CD4-positive, alpha-beta T cell (primary cell): ENCODE measurements at regions not wholly inside any gene's neighbourhood (a gene's known extent, or its start where the extent isn't known, plus 50 kb on each side); places are given as distances from the start of the nearest gene placed in this dataset.

Experiments
- ATAC-seq: fragments of 200-7000 bp; cut with Tn5 transposase; one replicate; pipeline ENCODE4 v1.10.0; 2022; ENCODE audit warnings: mild to moderate bottlenecking; ENCODE audit not compliant: poor library complexity
- CTCF ChIA-PET: fragments of 350-600 bp; sonication (Branson Sonifier 250); formaldehyde crosslinking; loops from one replicate; lab custom pipeline; 2021; ENCODE audit warnings: antibody characterized with exemption, inconsistent platforms; lab: Charles Lee
- POLR2A ChIA-PET: fragments of 350-600 bp; sonication (Branson Sonifier 250); formaldehyde crosslinking; loops from one replicate; lab custom pipeline; 2021; ENCODE audit warnings: antibody characterized with exemption, inconsistent platforms; lab: Charles Lee
- DNase-seq, 14 experiments: peaks; one replicate each; pipeline ENCODE4 v3.0.0-alpha.2; 2013 to 2020; ENCODE audit warnings: mixed read lengths in 2 of 14
- H3K27ac ChIP-seq, 2 donors: one replicate each; pipeline versions ENCODE4 v1.5.1 to v1.7.0; 2013; ENCODE audit warnings: low read length in 2 of 2, low read depth in 1 of 2, mild to moderate bottlenecking in 1 of 2
- H3K27me3 ChIP-seq, 2 experiments: 1 replicate in 1 of 2; 2 replicates in 1 of 2; pipeline versions ENCODE4 v1.6.1 to v1.7.0; 2013; ENCODE audit warnings: low read length in 2 of 2, control low read depth in 1 of 2, mild to moderate bottlenecking in 1 of 2, moderate library complexity in 1 of 2; ENCODE audit not compliant: insufficient read depth in 2 of 2, control insufficient read depth in 1 of 2
- H3K36me3 ChIP-seq: one replicate; pipeline ENCODE4 v1.6.1; 2013; ENCODE audit warnings: low read length, control low read depth; ENCODE audit not compliant: insufficient read depth
- H3K4me1 ChIP-seq: one replicate; pipeline ENCODE4 v1.6.1; 2013; ENCODE audit warnings: low read length, control low read depth; ENCODE audit not compliant: insufficient read depth
- H3K4me3 ChIP-seq: one replicate; pipeline ENCODE4 v1.5.1; 2013; ENCODE audit warnings: mild to moderate bottlenecking, low read length, moderate library complexity
- H3K9me3 ChIP-seq, 2 experiments: 1 replicate in 1 of 2; 2 replicates in 1 of 2; pipeline versions ENCODE4 v1.6.1 to v1.7.0; 2013; ENCODE audit warnings: low read length in 2 of 2, mild to moderate bottlenecking in 2 of 2, control low read depth in 1 of 2, moderate library complexity in 1 of 2; ENCODE audit not compliant: control insufficient read depth in 1 of 2, insufficient read depth in 1 of 2
- H3K27ac Mint-ChIP-seq: one replicate; pipeline ENCODE4 v1.8.0; 2020; ENCODE audit warnings: mixed read lengths
- H3K27me3 Mint-ChIP-seq: one replicate; pipeline ENCODE4 v1.8.0; 2021; ENCODE audit warnings: mixed read lengths
- H3K36me3 Mint-ChIP-seq: one replicate; pipeline ENCODE4 v1.8.0; 2021; ENCODE audit warnings: low read depth, mixed read lengths
- H3K4me1 Mint-ChIP-seq: one replicate; pipeline ENCODE4 v1.8.0; 2021; ENCODE audit warnings: low read depth, mixed read lengths
- H3K4me3 Mint-ChIP-seq: one replicate; pipeline ENCODE4 v1.8.0; 2020; ENCODE audit warnings: mild to moderate bottlenecking, mixed read lengths
- H3K9me3 Mint-ChIP-seq: one replicate; pipeline ENCODE4 v1.8.0; 2020; ENCODE audit warnings: mixed read lengths
- CTCF ChIP-seq: fragments of 200-600 bp; IDR thresholded peaks from one replicate; pipeline ENCODE4 v1.8.0; 2022; ENCODE audit warnings: antibody characterized with exemption, mild to moderate bottlenecking
- intact Hi-C, 2 experiments: fragments of 100-400 bp; cut with DNase I in 1 of 2; cut with micrococcal nuclease in 1 of 2; formaldehyde crosslinking; loops; one replicate each; pipeline versions ENCODE4 v1.15.1 to v1.9.0; 2023 to 2025; cut with DNase I, micrococcal nuclease

DNA sequence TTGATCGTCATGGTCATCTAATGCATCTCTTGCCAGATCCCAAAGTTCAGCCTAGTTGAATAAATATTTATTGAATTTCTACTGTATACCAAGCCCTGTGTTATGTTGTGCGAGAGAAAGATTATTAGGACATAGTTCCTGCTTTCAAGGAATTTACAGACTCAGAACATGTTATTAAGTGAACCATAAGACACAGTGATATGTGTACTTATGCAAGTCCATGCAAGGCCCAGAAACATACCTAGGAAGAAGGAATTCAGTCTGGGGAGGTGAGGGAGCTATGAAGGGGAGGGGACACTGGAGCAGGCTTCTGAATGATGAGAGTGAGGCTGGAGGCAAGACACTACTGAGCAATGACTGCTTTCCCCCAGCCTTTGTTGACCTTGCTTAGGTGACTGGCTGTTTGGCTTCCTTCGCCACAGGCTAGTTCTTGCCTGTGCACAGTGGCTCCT is 81.4 kb downstream of the ACAA2 start:
- H3K27me3 Mint-ChIP-seq = no peaks in the 10 kb centered on the region
- H3K27ac ChIP-seq = no peak overlapping the region
- H3K4me1 ChIP-seq = no peaks in the 10 kb centered on the region
- no peaks in the 10 kb centered on the region for H3K9me3 Mint-ChIP-seq
- H3K36me3 Mint-ChIP-seq = no peaks in the 10 kb centered on the region
- no peak overlapping the region for H3K4me3 ChIP-seq
- H3K4me3 Mint-ChIP-seq = no peak overlapping the region
- TF ChIP-seq CTCF = no peak
- intact Hi-C loops = no loop called here
- H3K27me3 ChIP-seq = no peaks in the 10 kb centered on the region
- H3K27ac Mint-ChIP-seq = no peak overlapping the region
- ChIA-PET POLR2A (no interaction called here), CTCF (no interaction called here)
- DNase-seq (no peak), ATAC-seq (no peak)
- H3K36me3 ChIP-seq = no peaks in the 10 kb centered on the region
- no peaks in the 10 kb centered on the region for H3K9me3 ChIP-seq
- H3K4me1 Mint-ChIP-seq = no peaks in the 10 kb centered on the region

GRCh38 chr18:49731421-49731841 is 81.9 kb downstream of the ACAA2 start:
- Histone ChIP-seq H3K4me3 (no peak overlapping the region), H3K4me1 (no peaks in the 10 kb centered on the region), H3K27ac (no peak overlapping the region), H3K27me3 (no peaks in the 10 kb centered on the region), H3K9me3 (no peaks in the 10 kb centered on the region), H3K36me3 (no peaks in the 10 kb centered on the region)
- Mint-ChIP-seq H3K4me1 (no peaks in the 10 kb centered on the region), H3K27ac (no peak overlapping the region), H3K27me3 (no peaks in the 10 kb centered on the region), H3K4me3 (no peak overlapping the region), H3K9me3 (no peaks in the 10 kb centered on the region), H3K36me3 (no peaks in the 10 kb centered on the region)
- ATAC-seq = no peak
- intact Hi-C loops = no loop called here
- ChIA-PET POLR2A (no interaction called here), CTCF (no interaction called here)
- no peak for TF ChIP-seq CTCF
- no peak for DNase-seq

DNA sequence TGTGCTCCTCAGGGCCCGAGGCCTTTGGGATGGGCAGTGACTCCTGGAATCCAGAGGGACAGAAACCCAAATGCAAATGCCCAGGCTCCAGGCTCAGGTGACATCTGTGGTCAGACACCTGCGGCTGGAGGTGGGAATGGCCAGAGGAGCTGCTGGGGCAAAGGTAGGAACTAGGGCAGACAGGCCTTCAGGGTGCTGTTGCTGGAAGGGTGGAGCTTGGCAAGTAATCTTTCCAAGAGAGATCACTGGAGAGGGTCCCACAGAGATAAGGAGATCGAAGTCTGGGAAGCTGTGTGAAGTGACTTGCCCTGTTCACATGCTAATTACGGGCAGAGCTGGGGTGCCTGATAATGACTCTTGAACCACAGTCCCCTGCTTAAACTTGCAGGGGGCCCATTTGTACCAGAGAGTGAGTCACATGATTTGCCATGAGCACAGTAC is 82.4 kb downstream of the ACAA2 start:
- H3K27ac ChIP-seq = no peak overlapping the region
- intact Hi-C loops = no loop called here
- H3K4me1 ChIP-seq = no peaks in the 10 kb centered on the region
- H3K36me3 ChIP-seq = no peaks in the 10 kb centered on the region
- CTCF ChIA-PET = no interaction called here
- Mint-ChIP-seq H3K4me3 (no peak overlapping the region), H3K9me3 (no peaks in the 10 kb centered on the region), H3K4me1 (no peaks in the 10 kb centered on the region), H3K27me3 (no peaks in the 10 kb centered on the region), H3K27ac (no peak overlapping the region), H3K36me3 (no peaks in the 10 kb centered on the region)
- POLR2A ChIA-PET = no interaction called here
- H3K4me3 ChIP-seq = no peak overlapping the region
- ATAC-seq (no peak), DNase-seq (no peak)
- TF ChIP-seq CTCF = no peak
- H3K9me3 ChIP-seq = no peaks in the 10 kb centered on the region
- H3K27me3 ChIP-seq = no peaks in the 10 kb centered on the region
